NCI-H2029 (cell line): ENCODE measurements at regions not wholly inside any gene's neighbourhood (a gene's known extent, or its start where the extent isn't known, plus 50 kb on each side); places are given as distances from the start of the nearest gene placed in this dataset.
"Not testable (repeated sequence)": the region's sequence is repeated elsewhere in the genome, so short reads cannot be mapped to it uniquely, and the experiment has no call there.

Experiments
- DNase-seq: peaks from one replicate; lab custom pipeline; 2025; lab: John Stamatoyannopoulos, UW

GRCh38 chr3:30521156-30521715 is 85.2 kb upstream of the TGFBR2 start:
- no peak for DNase-seq

- no peak for DNase-seq
Measured at GRCh38 chr3:30522476-30522875, 83.9 kb upstream of the TGFBR2 start.

GRCh38 chr3:30523366-30523765 is 83.0 kb upstream of the TGFBR2 start:
- DNase-seq: no peak

GRCh38 chr3:30524357-30525040 is 81.9 kb upstream of the TGFBR2 start:
- no peak for DNase-seq

- no peak for DNase-seq
Measured at GRCh38 chr3:30526031-30526430, 80.4 kb upstream of the TGFBR2 start.

GRCh38 chr3:30527186-30527585 is 79.2 kb upstream of the TGFBR2 start:
- DNase-seq: no peak

- no peak for DNase-seq
Measured at GRCh38 chr3:30527720-30528119, 78.7 kb upstream of the TGFBR2 start.

- DNase-seq: no peak
Measured at GRCh38 chr3:30530084-30530483, 76.3 kb upstream of the TGFBR2 start.

- no peak for DNase-seq
Measured at GRCh38 chr3:30531017-30531570, 75.3 kb upstream of the TGFBR2 start.

- no peak for DNase-seq
Measured at GRCh38 chr3:30535525-30535924, 70.9 kb upstream of the TGFBR2 start.

- no peak for DNase-seq
Measured at GRCh38 chr3:30538791-30539190, 67.6 kb upstream of the TGFBR2 start.

GRCh38 chr3:30539206-30539605 is 67.2 kb upstream of the TGFBR2 start:
- no peak for DNase-seq

- no peak for DNase-seq
Measured at GRCh38 chr3:30539772-30540171, 66.6 kb upstream of the TGFBR2 start.

- not testable (repeated sequence) for DNase-seq
Measured at GRCh38 chr3:30541156-30541555, 65.2 kb upstream of the TGFBR2 start.

GRCh38 chr3:30542897-30543296 is 63.5 kb upstream of the TGFBR2 start:
- DNase-seq: no peak

- no peak for DNase-seq
Measured at GRCh38 chr3:30544812-30545211, 61.6 kb upstream of the TGFBR2 start.

- no peak for DNase-seq
Measured at GRCh38 chr3:30546934-30547333, 59.5 kb upstream of the TGFBR2 start.

GRCh38 chr3:30547716-30548115 is 58.7 kb upstream of the TGFBR2 start:
- no peak for DNase-seq

- DNase-seq: no peak
Measured at GRCh38 chr3:30548600-30548999, 57.8 kb upstream of the TGFBR2 start.

GRCh38 chr3:30549600-30549999 is 56.8 kb upstream of the TGFBR2 start:
- no peak for DNase-seq

- no peak for DNase-seq
Measured at GRCh38 chr3:30550246-30550645, 56.2 kb upstream of the TGFBR2 start.

GRCh38 chr3:30551266-30551665 is 55.1 kb upstream of the TGFBR2 start:
- no peak for DNase-seq

GRCh38 chr3:30551927-30552326 is 54.5 kb upstream of the TGFBR2 start:
- no peak for DNase-seq
